H9 (cell line): ENCODE measurements at regions not wholly inside any gene's neighbourhood (a gene's known extent, or its start where the extent isn't known, plus 50 kb on each side); places are given as distances from the start of the nearest gene placed in this dataset.

ENCODE experiments used
- DNase-seq: peaks from one replicate; pipeline ENCODE4 v3.0.0-alpha.2; 2017
- H2AFZ ChIP-seq: one replicate; pipeline ENCODE4 v1.6.1; 2013; ENCODE audit warnings: mild to moderate bottlenecking, low read length, control low read depth, moderate library complexity
- H2AK5ac ChIP-seq: 2 replicates; pipeline ENCODE4 v1.6.1; 2013; ENCODE audit warnings: low read length, control low read depth, mixed read lengths; ENCODE audit not compliant: insufficient read length
- H2BK120ac ChIP-seq: one replicate; pipeline ENCODE4 v1.6.1; 2013; ENCODE audit warnings: low read depth, mild to moderate bottlenecking, low read length, control low read depth, inconsistent platforms; ENCODE audit not compliant: poor library complexity, severe bottlenecking
- H2BK12ac ChIP-seq: 2 replicates; pipeline ENCODE4 v1.6.1; 2013; ENCODE audit warnings: low read length, control low read depth, mixed read lengths, low read depth; ENCODE audit not compliant: insufficient read length
- H2BK15ac ChIP-seq: 2 replicates; pipeline ENCODE4 v1.6.1; 2013; ENCODE audit warnings: low read depth, low read length, control low read depth
- H2BK20ac ChIP-seq: one replicate; pipeline ENCODE4 v1.6.1; 2013; ENCODE audit warnings: low read depth, mild to moderate bottlenecking, low read length, control low read depth, inconsistent platforms; ENCODE audit not compliant: poor library complexity, severe bottlenecking
- H2BK5ac ChIP-seq: 2 replicates; pipeline ENCODE4 v1.6.1; 2013; ENCODE audit warnings: low read length, control low read depth, mixed read lengths; ENCODE audit not compliant: insufficient read length
- H3K14ac ChIP-seq: 2 replicates; pipeline ENCODE4 v1.6.1; 2013; ENCODE audit warnings: low read length, control low read depth; ENCODE audit not compliant: insufficient read depth
- H3K18ac ChIP-seq: 2 replicates; pipeline ENCODE4 v1.6.1; 2013; ENCODE audit warnings: low read depth, mild to moderate bottlenecking, mixed read lengths, low read length, control low read depth; ENCODE audit not compliant: insufficient read length
- H3K23ac ChIP-seq: 2 replicates; pipeline ENCODE4 v1.6.1; 2013; ENCODE audit warnings: low read length, control low read depth, mixed read lengths, low read depth; ENCODE audit not compliant: insufficient read length
- H3K23me2 ChIP-seq: 2 replicates; pipeline ENCODE4 v1.6.1; 2013; ENCODE audit warnings: low read depth, mild to moderate bottlenecking, mixed read lengths, low read length, control low read depth; ENCODE audit not compliant: insufficient read length, poor library complexity, severe bottlenecking
- H3K27ac ChIP-seq: 2 replicates; pipeline ENCODE4 v1.5.1; 2013; ENCODE audit warnings: low read length, control low read depth, mixed read lengths, low read depth; ENCODE audit not compliant: insufficient read length
- H3K27me3 ChIP-seq: 2 replicates; pipeline ENCODE4 v1.6.1; 2013; ENCODE audit warnings: low read length, control low read depth, inconsistent platforms; ENCODE audit not compliant: insufficient read depth
- H3K4ac ChIP-seq: 2 replicates; pipeline ENCODE4 v1.6.1; 2013; ENCODE audit warnings: low read depth, mild to moderate bottlenecking, control low read depth, inconsistent platforms, low read length, moderate library complexity
- H3K4me1 ChIP-seq: 2 replicates; pipeline ENCODE4 v1.6.1; 2013; ENCODE audit warnings: low read length, control low read depth, inconsistent platforms; ENCODE audit not compliant: insufficient read depth
- H3K4me2 ChIP-seq: 2 replicates; pipeline ENCODE4 v1.6.1; 2013; ENCODE audit warnings: low read length, control low read depth, mixed read lengths; ENCODE audit not compliant: insufficient read length, insufficient read depth
- H3K56ac ChIP-seq: 2 replicates; pipeline ENCODE4 v1.6.1; 2013; ENCODE audit warnings: low read depth, mild to moderate bottlenecking, mixed read lengths, low read length, control low read depth; ENCODE audit not compliant: insufficient read length
- H3K79me1 ChIP-seq: 2 replicates; pipeline ENCODE4 v1.6.1; 2013; ENCODE audit warnings: low read depth, mild to moderate bottlenecking, moderate library complexity, low read length, control low read depth, inconsistent platforms; ENCODE audit not compliant: insufficient read depth, poor library complexity, severe bottlenecking
- H3K79me2 ChIP-seq: 2 replicates; pipeline ENCODE4 v1.6.1; 2013; ENCODE audit warnings: low read length, control low read depth, inconsistent platforms; ENCODE audit not compliant: insufficient read depth
- H3K9ac ChIP-seq: 2 replicates; pipeline ENCODE4 v1.6.1; 2013; ENCODE audit warnings: low read length, control low read depth, mixed read lengths; ENCODE audit not compliant: insufficient read length; ENCODE audit errors: extremely low read depth
- H3K9me3 ChIP-seq: one replicate; pipeline ENCODE4 v1.6.1; 2013; ENCODE audit warnings: low read depth, low read length, inconsistent platforms; ENCODE audit not compliant: control insufficient read depth
- H3T11ph ChIP-seq: one replicate; pipeline ENCODE4 v1.6.1; 2013; ENCODE audit warnings: mild to moderate bottlenecking, low read length, control low read depth, inconsistent platforms
- H4K20me1 ChIP-seq: one replicate; pipeline ENCODE4 v1.6.1; 2013; ENCODE audit not compliant: control insufficient read depth, insufficient read length, insufficient read depth
- H4K5ac ChIP-seq: 2 replicates; pipeline ENCODE4 v1.6.1; 2013; ENCODE audit warnings: low read depth, mild to moderate bottlenecking, mixed read lengths, low read length, control low read depth; ENCODE audit not compliant: insufficient read length
- H4K8ac ChIP-seq: replicated peaks from 2 replicates; pipeline ENCODE4 v1.6.1; 2013; ENCODE audit warnings: low read length, control low read depth, mixed read lengths, low read depth; ENCODE audit not compliant: insufficient read length
- H4K91ac ChIP-seq: 2 replicates; pipeline ENCODE4 v1.6.1; 2013; ENCODE audit warnings: low read depth, mild to moderate bottlenecking, moderate library complexity, mixed read lengths, low read length, control low read depth; ENCODE audit not compliant: insufficient read length
- H3K27ac Mint-ChIP-seq, 3 experiments: 2 replicates in 2 of 3; 3 replicates in 1 of 3; pipeline ENCODE4 v1.8.0; 2020 to 2021; ENCODE audit warnings: mixed read lengths in 3 of 3, mild to moderate bottlenecking in 1 of 3, moderate library complexity in 1 of 3
- H3K27me3 Mint-ChIP-seq: 2 replicates; pipeline ENCODE4 v1.8.0; 2021; ENCODE audit warnings: low read depth, mild to moderate bottlenecking, moderate library complexity, mixed read lengths
- H3K36me3 Mint-ChIP-seq, 3 experiments: 2 replicates in 2 of 3; 3 replicates in 1 of 3; pipeline ENCODE4 v1.8.0; 2020 to 2021; ENCODE audit warnings: low read depth in 3 of 3, mixed read lengths in 3 of 3; ENCODE audit not compliant: insufficient read depth in 1 of 3
- H3K4me1 Mint-ChIP-seq, 2 experiments: 2 replicates each; pipeline ENCODE4 v1.8.0; 2020; ENCODE audit warnings: mixed read lengths in 2 of 2
- H3K4me3 Mint-ChIP-seq, 2 experiments: 2 replicates in 1 of 2; 3 replicates in 1 of 2; pipeline ENCODE4 v1.8.0; 2020 to 2021; ENCODE audit warnings: mild to moderate bottlenecking in 2 of 2, mixed read lengths in 2 of 2, moderate library complexity in 1 of 2
- H3K9me3 Mint-ChIP-seq, 2 experiments: 2 replicates in 1 of 2; 3 replicates in 1 of 2; pipeline ENCODE4 v1.8.0; 2020; ENCODE audit warnings: mild to moderate bottlenecking in 2 of 2, mixed read lengths in 2 of 2, moderate library complexity in 1 of 2
- WGBS: extraction: QIAGEN DNeasy Blood & Tissue Kit; methylation state at CpG from one replicate; pipeline ENCODE4 v1.1.7; 2013; ENCODE audit warnings: missing lambda C conversion rate, low lambda C conversion rate, mixed read lengths; ENCODE audit not compliant: insufficient read length; ENCODE audit errors: extremely low coverage; 5-methylcytosine and 5-hydroxymethylcytosine counted together
- TF ChIP-seq, protein P1 (sequence below): fragments of 200-600 bp; sonication (generic); conservative IDR thresholded peaks from 3 replicates; pipeline ENCODE4 v1.8.0; 2021; ENCODE audit warnings: antibody characterized with exemption, mild to moderate bottlenecking

DNA sequence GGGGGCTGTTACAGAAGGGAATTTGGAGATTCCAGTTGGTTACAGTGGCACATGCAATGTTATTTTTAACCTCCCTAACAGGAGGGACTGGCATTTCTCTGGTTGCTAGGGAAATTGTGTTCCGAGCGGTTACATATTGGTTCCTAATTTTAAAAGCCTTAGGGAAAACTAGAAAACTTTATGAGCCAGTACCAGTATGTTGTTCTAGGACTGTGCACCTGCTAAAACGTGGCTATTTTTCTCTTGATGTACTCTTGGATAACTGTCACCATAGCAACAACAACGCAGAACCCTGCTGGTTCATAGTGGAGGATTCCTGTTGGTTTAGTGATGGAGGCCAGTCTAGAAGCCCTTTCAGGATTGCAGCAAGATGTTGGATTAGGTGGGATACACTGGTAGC is 68.9 kb upstream of the PGBD5 start:
- Mint-ChIP-seq H3K4me1 (peaks cover 6 to 7% of the 10 kb centered on the region in 2 experiments), H3K9me3 (peaks cover 11 to 14% of the 10 kb centered on the region in 2 experiments), H3K36me3 (peaks cover 0 to 8% (median 2%) of the 10 kb centered on the region in 3 experiments; a peak in 4 of 7 replicates), H3K27ac (no peak overlapping the region), H3K4me3 (no peak overlapping the region), H3K27me3 (peaks cover 41% of the 10 kb centered on the region)
- no peak overlapping the region for H3K4me2 ChIP-seq
- no peak overlapping the region for H4K5ac ChIP-seq
- H3K79me2 ChIP-seq: no peaks in the 10 kb centered on the region
- H3K79me1 ChIP-seq: no peaks in the 10 kb centered on the region
- WGBS: no CpG with 5 or more reads among the region's 4 CpGs
- no peak overlapping the region for H3K18ac ChIP-seq
- no peak overlapping the region for H2BK120ac ChIP-seq
- H2AK5ac ChIP-seq: no peak overlapping the region
- no peak overlapping the region for H3K14ac ChIP-seq
- H4K8ac ChIP-seq: no peak overlapping the region
- TF ChIP-seq, protein P1, sequence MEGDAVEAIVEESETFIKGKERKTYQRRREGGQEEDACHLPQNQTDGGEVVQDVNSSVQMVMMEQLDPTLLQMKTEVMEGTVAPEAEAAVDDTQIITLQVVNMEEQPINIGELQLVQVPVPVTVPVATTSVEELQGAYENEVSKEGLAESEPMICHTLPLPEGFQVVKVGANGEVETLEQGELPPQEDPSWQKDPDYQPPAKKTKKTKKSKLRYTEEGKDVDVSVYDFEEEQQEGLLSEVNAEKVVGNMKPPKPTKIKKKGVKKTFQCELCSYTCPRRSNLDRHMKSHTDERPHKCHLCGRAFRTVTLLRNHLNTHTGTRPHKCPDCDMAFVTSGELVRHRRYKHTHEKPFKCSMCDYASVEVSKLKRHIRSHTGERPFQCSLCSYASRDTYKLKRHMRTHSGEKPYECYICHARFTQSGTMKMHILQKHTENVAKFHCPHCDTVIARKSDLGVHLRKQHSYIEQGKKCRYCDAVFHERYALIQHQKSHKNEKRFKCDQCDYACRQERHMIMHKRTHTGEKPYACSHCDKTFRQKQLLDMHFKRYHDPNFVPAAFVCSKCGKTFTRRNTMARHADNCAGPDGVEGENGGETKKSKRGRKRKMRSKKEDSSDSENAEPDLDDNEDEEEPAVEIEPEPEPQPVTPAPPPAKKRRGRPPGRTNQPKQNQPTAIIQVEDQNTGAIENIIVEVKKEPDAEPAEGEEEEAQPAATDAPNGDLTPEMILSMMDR: no peak
- no peak overlapping the region for H2BK15ac ChIP-seq
- H4K91ac ChIP-seq: no peak overlapping the region
- no peak overlapping the region for H2BK20ac ChIP-seq
- no peak overlapping the region for H2AFZ ChIP-seq
- no peak overlapping the region for H3K4ac ChIP-seq
- peaks cover 4% of the 10 kb centered on the region for H3K9me3 ChIP-seq
- H3K56ac ChIP-seq: no peak overlapping the region
- no peak overlapping the region for H3K23ac ChIP-seq
- no peak for DNase-seq
- H3K27me3 ChIP-seq: no peaks in the 10 kb centered on the region
- no peak overlapping the region for H2BK12ac ChIP-seq
- H3K27ac ChIP-seq: no peak overlapping the region
- H3T11ph ChIP-seq: no peak overlapping the region
- no peaks in the 10 kb centered on the region for H3K23me2 ChIP-seq
- H4K20me1 ChIP-seq: no peaks in the 10 kb centered on the region
- no peaks in the 10 kb centered on the region for H3K4me1 ChIP-seq
- H2BK5ac ChIP-seq: no peak overlapping the region
- H3K9ac ChIP-seq: no peak overlapping the region
